ENCODE measurements at regions not wholly inside any gene's neighbourhood (a gene's known extent, or its start where the extent isn't known, plus 50 kb on each side); places are given as distances from the start of the nearest gene placed in this dataset.

- DNase-seq (ENCODE audit: low spot score in 2 of 2): no peak
- intact Hi-C loops (cut with DNase I; ENCODE audit: low total_unique reads): no loop called here
- H3K4me3 ChIP-seq (ENCODE audit: low read depth, poor library complexity, severe bottlenecking): no peak overlapping the region
- TF ChIP-seq POLR2A (IDR thresholded peaks at IDR 0.05): no peak
- no peak for TF ChIP-seq CTCF (IDR thresholded peaks at IDR 0.05)
Observed at GRCh38 chr12:74915718-74916117, 293.9 kb downstream of the KCNC2 start.

GRCh38 chr12:74917743-74918142 is 291.9 kb downstream of the KCNC2 start:
- no peak for TF ChIP-seq POLR2A (IDR thresholded peaks at IDR 0.05)
- TF ChIP-seq CTCF (IDR thresholded peaks at IDR 0.05): no peak
- no peak overlapping the region for H3K4me3 ChIP-seq (ENCODE audit: low read depth, poor library complexity, severe bottlenecking)
- intact Hi-C loops (cut with DNase I; ENCODE audit: low total_unique reads): no loop called here
- DNase-seq (ENCODE audit: low spot score in 2 of 2): no peak

- no peak overlapping the region for H3K4me3 ChIP-seq (ENCODE audit: low read depth, poor library complexity, severe bottlenecking)
- TF ChIP-seq POLR2A (IDR thresholded peaks at IDR 0.05): no peak
- TF ChIP-seq CTCF (IDR thresholded peaks at IDR 0.05): no peak
- 0% methylated on average over 1 of the region's 1 CpG for WGBS, 2 donors
- intact Hi-C loops (cut with DNase I; ENCODE audit: low total_unique reads): no loop called here
- no peak for DNase-seq (ENCODE audit: low spot score in 2 of 2)
Observed at GRCh38 chr12:74918291-74918690, 291.3 kb downstream of the KCNC2 start.

DNA sequence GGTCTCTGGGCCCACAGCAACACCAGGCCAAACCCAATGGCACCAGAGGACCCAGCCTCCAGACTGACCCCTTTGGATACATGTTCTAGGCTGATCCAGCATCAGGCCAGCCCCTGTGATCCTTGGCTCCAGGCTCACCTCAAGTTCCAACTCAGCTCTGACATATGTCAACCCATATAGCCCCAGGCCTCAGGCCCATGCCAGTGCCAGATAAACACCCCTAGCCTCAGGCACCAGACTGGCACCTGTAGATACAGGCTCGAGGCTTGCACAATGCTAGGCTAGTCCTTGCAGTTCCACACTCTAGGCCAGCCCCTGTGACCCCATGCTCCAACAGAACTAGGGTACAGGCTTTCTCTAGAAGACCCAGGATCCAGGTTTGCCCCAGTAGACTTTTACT is 287.5 kb downstream of the KCNC2 start:
- intact Hi-C loops (cut with DNase I; ENCODE audit: low total_unique reads): no loop called here
- 43 to 45% methylated on average over 1 of the region's 1 CpG for whole genome bisulfite sequencing, 2 donors
- TF ChIP-seq CTCF (IDR thresholded peaks at IDR 0.05): no peak
- no peak for TF ChIP-seq POLR2A (IDR thresholded peaks at IDR 0.05)
- DNase-seq (ENCODE audit: low spot score in 2 of 2): no peak
- H3K4me3 ChIP-seq (ENCODE audit: low read depth, poor library complexity, severe bottlenecking): no peak overlapping the region

- intact Hi-C loops (cut with DNase I; ENCODE audit: low total_unique reads): no loop called here
- no peak for DNase-seq (ENCODE audit: low spot score in 2 of 2)
- no peak for TF ChIP-seq CTCF (IDR thresholded peaks at IDR 0.05)
- TF ChIP-seq POLR2A (IDR thresholded peaks at IDR 0.05): no peak
- H3K4me3 ChIP-seq (ENCODE audit: low read depth, poor library complexity, severe bottlenecking): no peak overlapping the region
- WGBS, 2 donors: 83 to 100% methylated on average over 1 of the region's 1 CpG
Observed at GRCh38 chr12:74922642-74923041, 287.0 kb downstream of the KCNC2 start.

DNA sequence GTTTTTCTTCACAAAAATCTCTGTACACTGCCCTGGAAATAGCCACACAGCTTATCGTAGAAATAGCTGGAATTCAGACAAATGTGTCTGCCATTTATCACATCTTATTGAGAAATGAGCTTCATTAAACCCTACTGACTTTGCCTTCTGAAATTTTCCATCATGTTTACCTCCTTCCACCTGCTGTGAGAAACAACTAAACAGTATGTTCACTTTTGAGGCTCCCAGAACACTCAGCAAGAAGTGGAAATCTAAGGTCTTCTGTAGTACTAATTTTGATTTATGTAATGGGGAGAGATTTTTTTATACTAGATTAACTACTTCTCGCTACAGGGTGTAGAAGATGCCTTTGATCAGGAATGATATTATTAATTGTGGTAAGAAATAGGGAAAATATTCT is 268.0 kb downstream of the KCNC2 start:
- no peak for DNase-seq (ENCODE audit: low spot score in 2 of 2)
- no peak for TF ChIP-seq CTCF (IDR thresholded peaks at IDR 0.05)
- TF ChIP-seq POLR2A (IDR thresholded peaks at IDR 0.05): no peak
- 70 to 82% methylated on average over 2 of the region's 2 CpGs for WGBS, 2 donors
- no peak overlapping the region for H3K4me3 ChIP-seq (ENCODE audit: low read depth, poor library complexity, severe bottlenecking)
- intact Hi-C loops (cut with DNase I; ENCODE audit: low total_unique reads): no loop called here
